HG03342 (cell line): ENCODE measurements at regions not wholly inside any gene's neighbourhood (a gene's known extent, or its start where the extent isn't known, plus 50 kb on each side); places are given as distances from the start of the nearest gene placed in this dataset.

Experiments used
- ATAC-seq: cut with Tn5 transposase; IDR thresholded peaks from one replicate; pipeline ENCODE4 v1.9.1; 2021; ENCODE audit warnings: mild to moderate bottlenecking, moderate library complexity; ENCODE audit not compliant: unreplicated experiment

- no peak for ATAC-seq
Observed at GRCh38 chr12:58513852-58514251, 406.5 kb downstream of the LRIG3 start.

DNA sequence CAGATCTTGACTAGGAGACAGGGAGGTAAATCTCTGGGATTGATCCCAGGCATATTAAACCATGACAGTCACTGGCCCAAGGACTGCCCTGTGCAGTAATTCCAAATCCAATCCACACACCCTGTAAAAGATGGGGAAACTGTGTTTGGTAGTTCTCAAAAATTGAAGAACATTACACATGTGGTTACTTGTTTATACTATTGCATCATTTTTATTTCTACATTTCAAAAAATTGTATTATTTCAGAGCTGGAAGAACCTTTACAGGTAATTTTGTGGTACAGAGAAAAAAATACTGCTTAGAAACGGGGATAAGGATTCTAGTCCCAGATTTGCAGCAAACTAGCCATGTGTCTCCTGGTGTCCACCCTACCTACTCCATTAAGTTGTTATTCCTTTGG, 400.5 kb downstream of the LRIG3 start:
- ATAC-seq = no peak

- ATAC-seq = no peak
Observed at GRCh38 chr12:58521152-58521551, 399.2 kb downstream of the LRIG3 start.

- no peak for ATAC-seq
Observed at GRCh38 chr12:58521796-58522195, 398.5 kb downstream of the LRIG3 start.

DNA sequence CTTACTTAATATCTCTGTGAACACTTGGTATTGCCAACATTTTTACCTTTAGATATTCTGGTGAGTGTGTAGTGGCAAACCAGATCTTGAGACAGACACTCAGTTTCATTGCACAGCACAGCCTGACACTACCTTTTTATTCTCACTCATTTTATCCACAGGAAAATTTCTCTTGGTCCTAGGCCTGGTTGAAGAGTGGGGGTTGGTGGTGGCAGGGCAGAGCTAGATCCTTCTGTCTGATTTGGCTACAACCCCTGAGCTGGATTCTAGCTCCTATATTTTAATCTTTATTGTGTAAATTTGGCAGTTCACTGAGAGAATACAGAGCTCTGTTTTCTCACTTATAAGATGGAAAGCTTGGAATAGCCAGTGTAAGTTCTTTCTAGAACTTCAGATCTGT, 396.9 kb downstream of the LRIG3 start:
- ATAC-seq = no peak

- no peak for ATAC-seq
Observed at GRCh38 chr12:58528271-58528670, 392.0 kb downstream of the LRIG3 start.

- ATAC-seq = no peak
Observed at GRCh38 chr12:58529114-58529665, 391.1 kb downstream of the LRIG3 start.

GRCh38 chr12:58529897-58530741, 390.2 kb downstream of the LRIG3 start:
- no peak for ATAC-seq

- ATAC-seq = no peak
Observed at GRCh38 chr12:58530742-58531062, 389.6 kb downstream of the LRIG3 start.

DNA sequence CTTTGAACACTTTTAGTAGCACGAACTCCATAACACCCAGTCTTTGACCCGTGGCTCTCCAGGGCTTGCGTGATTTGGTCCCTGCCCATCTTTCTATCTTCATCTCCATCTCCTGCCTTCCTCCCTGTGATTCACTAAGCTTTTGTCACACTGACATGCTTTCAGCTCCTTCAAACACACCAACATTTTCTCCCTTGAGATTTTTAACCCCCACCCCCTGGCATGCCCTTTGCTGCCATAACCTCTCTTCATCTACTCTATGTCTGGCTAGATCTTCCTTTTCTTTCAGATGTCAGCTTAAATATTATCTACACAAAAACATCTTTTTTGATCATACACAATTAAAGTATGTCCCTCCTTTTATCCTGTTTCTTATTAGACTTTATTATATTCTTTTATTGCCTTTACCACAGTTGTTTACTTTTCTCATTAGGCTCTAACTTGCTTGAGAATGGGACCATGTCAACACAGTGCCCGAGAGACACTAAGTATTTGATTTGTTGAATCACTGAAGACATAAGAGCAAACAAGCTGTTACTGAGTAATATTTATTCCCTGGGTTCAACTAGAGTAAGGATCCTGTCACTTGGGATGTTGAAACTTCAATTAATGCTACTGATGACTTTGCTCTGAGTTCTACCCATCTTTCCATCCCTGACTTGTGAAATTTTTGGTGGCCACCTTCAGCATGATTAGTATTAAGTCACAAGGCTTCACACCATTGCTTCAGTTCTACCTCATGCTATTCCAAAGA, 387.3 kb downstream of the LRIG3 start:
- no peak for ATAC-seq

- ATAC-seq = no peak
Observed at GRCh38 chr12:58533652-58534051, 386.7 kb downstream of the LRIG3 start.

GRCh38 chr12:58537278-58537677, 383.0 kb downstream of the LRIG3 start:
- no peak for ATAC-seq

DNA sequence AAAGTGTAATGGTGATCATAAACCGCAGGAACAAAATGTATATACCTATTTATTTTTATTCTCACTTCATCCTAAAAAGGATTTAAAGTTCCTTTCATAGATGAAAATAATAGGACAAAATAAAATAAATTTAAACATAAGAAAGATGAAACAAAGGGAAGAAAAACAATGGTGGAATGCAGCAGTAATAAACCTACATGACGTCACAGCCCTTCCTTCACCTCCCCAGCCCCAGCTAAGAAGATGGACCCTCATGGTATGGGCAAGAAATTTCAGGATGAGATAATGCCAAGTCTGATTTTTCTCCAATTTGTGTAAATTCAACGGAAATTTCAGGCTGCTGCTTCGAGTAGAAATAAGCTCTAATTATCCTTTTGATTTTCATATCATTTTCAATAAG, 381.0 kb downstream of the LRIG3 start:
- ATAC-seq = no peak

- peak; percentile 88 for ATAC-seq
Observed at GRCh38 chr12:58540480-58541299, 379.6 kb downstream of the LRIG3 start.

GRCh38 chr12:58541300-58541690, 379.0 kb downstream of the LRIG3 start:
- no peak for ATAC-seq

GRCh38 chr12:58544281-58544680, 376.0 kb downstream of the LRIG3 start:
- no peak for ATAC-seq

DNA sequence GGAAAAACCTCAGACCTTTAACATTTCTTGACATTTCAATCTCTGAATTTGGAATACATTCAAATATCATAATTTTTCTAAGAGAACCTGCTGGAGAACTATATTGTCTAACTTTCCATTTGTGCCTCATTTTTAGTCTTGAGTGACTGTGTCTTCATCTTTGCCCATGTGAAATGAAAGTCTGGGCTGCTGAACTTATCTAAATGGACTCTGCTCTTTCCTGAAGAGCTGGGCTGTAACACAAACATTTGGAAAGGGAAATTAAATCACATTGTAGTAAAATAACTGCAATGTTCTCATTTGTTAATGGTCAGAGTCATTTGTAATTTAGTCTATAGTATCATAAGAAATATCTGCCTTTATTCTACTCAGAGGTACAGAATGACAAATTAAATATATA, 373.1 kb downstream of the LRIG3 start:
- no peak for ATAC-seq

GRCh38 chr12:58548801-58549200, 371.5 kb downstream of the LRIG3 start:
- no peak for ATAC-seq

DNA sequence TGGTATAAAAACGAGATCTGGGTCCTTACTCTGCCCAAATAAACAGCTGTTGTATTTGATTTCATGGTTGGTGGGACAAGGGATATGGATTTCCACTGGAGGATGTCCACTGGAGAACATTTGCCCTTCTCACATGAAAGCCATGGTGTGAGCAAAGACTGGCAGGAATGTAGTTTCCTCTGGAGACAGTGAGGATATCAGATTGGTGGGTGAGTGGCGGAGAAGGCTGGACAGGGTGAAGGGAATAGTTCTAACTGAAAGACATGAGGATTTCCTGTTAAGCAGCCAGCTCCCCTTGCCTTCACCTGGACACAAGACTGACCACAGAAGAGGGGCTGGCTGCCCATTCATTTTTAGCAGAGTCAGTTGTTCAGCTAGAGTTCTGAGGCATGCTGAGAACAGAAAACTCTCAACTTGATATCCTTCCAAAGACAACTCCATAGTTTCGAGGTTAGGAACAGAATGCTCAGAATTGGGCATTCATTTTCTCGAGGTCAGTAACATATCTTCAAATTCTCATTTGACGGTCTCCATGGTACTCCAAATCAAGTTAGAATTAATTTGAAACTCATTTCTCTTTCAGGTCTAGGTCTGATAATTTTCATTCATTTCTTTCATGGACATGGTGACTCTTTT, 365.7 kb downstream of the LRIG3 start:
- no peak for ATAC-seq

DNA sequence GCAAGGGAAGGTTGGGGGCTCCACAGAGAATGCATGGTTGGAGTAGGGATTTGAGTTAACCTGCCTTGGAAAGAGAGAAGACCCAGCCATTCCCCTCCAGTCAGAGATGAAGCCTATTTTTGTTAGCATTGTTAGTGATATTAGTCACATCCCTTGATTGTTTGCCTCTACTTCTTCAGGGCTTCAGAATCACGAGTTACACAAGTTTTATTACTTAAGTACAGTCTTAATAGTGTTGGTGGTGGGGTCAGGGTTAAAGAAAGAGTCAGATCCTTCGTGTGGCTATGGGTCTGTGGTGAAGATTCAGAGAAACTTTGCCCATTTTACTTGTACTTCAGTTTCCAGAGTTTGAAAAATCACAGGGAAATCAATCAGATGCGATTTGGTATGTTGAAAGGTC, 363.1 kb downstream of the LRIG3 start:
- ATAC-seq = no peak

DNA sequence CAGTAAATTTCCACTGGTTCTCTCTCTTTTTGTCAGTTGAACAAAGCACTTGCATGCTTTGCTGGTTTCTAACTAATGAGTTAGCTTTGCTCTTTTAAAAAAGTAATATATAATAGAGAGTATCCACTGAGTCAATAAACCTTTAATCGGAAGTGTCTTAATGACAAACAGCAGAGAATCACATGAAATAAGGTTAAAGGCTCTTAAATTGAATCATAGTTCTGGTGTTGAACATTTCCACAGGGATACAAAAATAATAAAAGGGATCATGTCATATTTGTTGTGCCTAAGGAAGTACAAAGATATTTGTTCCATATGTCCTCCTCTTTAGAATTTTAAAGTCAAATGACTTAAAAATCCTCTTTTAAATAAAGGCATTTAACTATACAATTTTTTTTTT, 362.6 kb downstream of the LRIG3 start:
- ATAC-seq = no peak
